GM12892 (cell line): ENCODE measurements at regions not wholly inside any gene's neighbourhood (a gene's known extent, or its start where the extent isn't known, plus 50 kb on each side); places are given as distances from the start of the nearest gene placed in this dataset.

ENCODE experiments used
- POLR2A ChIP-seq: IDR thresholded peaks from 2 replicates; pipeline ENCODE4 v1.6.1; 2011; ENCODE audit warnings: low read depth, low read length, control low read depth
- POLR2AphosphoS5 ChIP-seq: IDR thresholded peaks from 2 replicates; pipeline ENCODE4 v1.6.1; 2011; ENCODE audit warnings: low read depth, low read length, control low read depth

- TF ChIP-seq POLR2AphosphoS5 = no peak
- no peak for TF ChIP-seq POLR2A
These were observed 137.5 kb downstream of the NDUFA10 start for GRCh38 chr2:239887604-239888003.
